ENCODE measurements at regions not wholly inside any gene's neighbourhood (a gene's known extent, or its start where the extent isn't known, plus 50 kb on each side); places are given as distances from the start of the nearest gene placed in this dataset.

DNA sequence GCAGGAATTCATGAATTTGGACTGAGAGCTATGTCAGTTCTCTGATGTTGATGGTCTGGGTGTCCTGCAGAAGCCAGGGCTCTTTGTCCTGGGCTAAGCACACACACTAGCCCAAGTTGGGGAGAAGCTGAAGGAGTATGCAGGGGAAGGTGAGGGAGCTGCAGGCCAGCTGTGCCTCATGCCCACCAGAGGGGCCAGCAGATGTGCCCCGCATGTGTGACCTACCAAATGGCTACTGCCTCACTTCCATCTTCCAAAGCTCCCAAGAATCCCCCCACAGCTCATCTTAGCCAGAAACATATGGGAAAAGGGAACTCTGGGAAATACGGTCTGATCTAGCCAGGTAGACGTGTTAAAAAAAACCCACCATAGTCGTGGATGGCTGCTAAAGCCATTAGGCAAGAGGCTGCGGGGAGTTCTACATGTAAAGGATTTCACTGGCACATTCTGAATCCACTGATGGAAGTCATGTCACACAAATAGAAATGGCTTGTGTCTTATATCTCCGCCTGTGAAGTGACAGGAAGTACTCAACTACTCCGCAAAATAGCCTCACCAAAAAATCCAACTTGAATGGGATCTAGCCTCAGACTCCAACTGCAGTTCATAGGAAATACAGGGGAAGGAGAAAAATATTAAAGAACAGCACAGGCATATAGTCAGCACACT lies 96.3 kb upstream of the CLMP start:
- Mint-ChIP-seq H3K36me3 (ENCODE audit: low read depth) (no peaks in the 10 kb centered on the region), H3K4me1 (peaks cover 5% of the 10 kb centered on the region; the same call in 2 of the 3 replicates), H3K27me3 (ENCODE audit: insufficient read depth, low read depth, poor library complexity) (peaks cover 1% of the 10 kb centered on the region), H3K27ac (no peak overlapping the region), H3K4me3 (no peak overlapping the region), H3K9me3 (no peaks in the 10 kb centered on the region)
- ATAC-seq (no peak), DNase-seq (ENCODE audit: low spot score) (no peak)
- H3K4me3 ChIP-seq: no peak overlapping the region
- H3K36me3 ChIP-seq (ENCODE audit: insufficient read depth): no peaks in the 10 kb centered on the region
- H3K9me2 ChIP-seq (ENCODE audit: insufficient read depth): no peaks in the 10 kb centered on the region
- H2AFZ ChIP-seq: peak overlapping the region; percentile 66; the same call in 1 of the 2 replicates
- H3K27me3 ChIP-seq (ENCODE audit: insufficient read depth): no peaks in the 10 kb centered on the region
- H3K4me2 ChIP-seq: no peak overlapping the region
- H3F3A ChIP-seq (replicated peaks; ENCODE audit: low read depth): no peaks in the 10 kb centered on the region
- H4K20me1 ChIP-seq (replicated peaks; ENCODE audit: insufficient read depth): no peaks in the 10 kb centered on the region
- no peak for TF ChIP-seq NANOG (IDR thresholded peaks at IDR 0.05; ENCODE audit: borderline replicate concordance)
- no peak overlapping the region for H3K27ac ChIP-seq (ENCODE audit: low read depth)
- no peaks in the 10 kb centered on the region for H3K79me2 ChIP-seq (replicated peaks; ENCODE audit: insufficient read depth)
- no peaks in the 10 kb centered on the region for H3K4me1 ChIP-seq (ENCODE audit: insufficient read depth)

DNA sequence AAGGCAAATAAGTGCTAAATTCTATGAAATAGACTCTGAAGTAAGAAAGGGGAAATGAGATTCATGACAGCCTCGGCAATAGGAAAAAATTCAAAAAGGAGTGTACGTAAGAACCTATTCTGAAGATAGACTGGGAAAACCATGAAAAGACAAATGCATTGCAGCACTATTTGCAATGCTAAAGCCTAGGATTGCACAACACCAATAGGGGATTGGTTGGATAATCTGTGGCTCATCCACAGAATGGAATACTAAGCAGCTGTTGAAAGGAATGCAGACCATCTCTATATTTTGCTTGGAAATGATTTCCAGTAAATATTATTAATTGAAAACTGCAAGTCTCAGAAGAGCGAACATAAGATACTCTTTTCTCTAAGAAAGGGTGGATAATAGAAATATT lies 91.7 kb upstream of the CLMP start:
- Histone ChIP-seq H3K27me3 (ENCODE audit: insufficient read depth) (no peaks in the 10 kb centered on the region), H3K36me3 (ENCODE audit: insufficient read depth) (no peaks in the 10 kb centered on the region), H3K9me2 (ENCODE audit: insufficient read depth) (no peaks in the 10 kb centered on the region), H3K27ac (ENCODE audit: low read depth) (no peak overlapping the region), H3K4me1 (ENCODE audit: insufficient read depth) (no peaks in the 10 kb centered on the region), H4K20me1 (replicated peaks; ENCODE audit: insufficient read depth) (no peaks in the 10 kb centered on the region), H3K4me3 (no peak overlapping the region), H3K4me2 (no peak overlapping the region), H3K79me2 (replicated peaks; ENCODE audit: insufficient read depth) (no peaks in the 10 kb centered on the region), H2AFZ (no peak overlapping the region), H3F3A (replicated peaks; ENCODE audit: low read depth) (no peaks in the 10 kb centered on the region)
- Mint-ChIP-seq H3K4me3 (no peak overlapping the region), H3K9me3 (no peaks in the 10 kb centered on the region), H3K36me3 (ENCODE audit: low read depth) (no peaks in the 10 kb centered on the region), H3K27me3 (ENCODE audit: insufficient read depth, low read depth, poor library complexity) (peaks cover 1% of the 10 kb centered on the region), H3K27ac (no peak overlapping the region), H3K4me1 (peaks cover 5% of the 10 kb centered on the region; the same call in 2 of the 3 replicates)
- ATAC-seq: no peak
- DNase-seq (ENCODE audit: low spot score): no peak
- no peak for TF ChIP-seq ZNF331 (CRISPR knock-in tag; IDR thresholded peaks at IDR 0.05; ENCODE audit: low read depth)
- TF ChIP-seq, protein P1, sequence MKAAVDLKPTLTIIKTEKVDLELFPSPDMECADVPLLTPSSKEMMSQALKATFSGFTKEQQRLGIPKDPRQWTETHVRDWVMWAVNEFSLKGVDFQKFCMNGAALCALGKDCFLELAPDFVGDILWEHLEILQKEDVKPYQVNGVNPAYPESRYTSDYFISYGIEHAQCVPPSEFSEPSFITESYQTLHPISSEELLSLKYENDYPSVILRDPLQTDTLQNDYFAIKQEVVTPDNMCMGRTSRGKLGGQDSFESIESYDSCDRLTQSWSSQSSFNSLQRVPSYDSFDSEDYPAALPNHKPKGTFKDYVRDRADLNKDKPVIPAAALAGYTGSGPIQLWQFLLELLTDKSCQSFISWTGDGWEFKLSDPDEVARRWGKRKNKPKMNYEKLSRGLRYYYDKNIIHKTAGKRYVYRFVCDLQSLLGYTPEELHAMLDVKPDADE (IDR thresholded peaks at IDR 0.05): no peak
- TF ChIP-seq JUNB (IDR thresholded peaks at IDR 0.05; ENCODE audit: unreplicated experiment): no peak
- no peak for TF ChIP-seq EZH2 (IDR thresholded peaks at IDR 0.05; ENCODE audit: low read depth, unreplicated experiment)
- no peak for TF ChIP-seq CREB1 (CRISPR knock-in tag; IDR thresholded peaks at IDR 0.05; ENCODE audit: low read depth)
- TF ChIP-seq, protein P2, sequence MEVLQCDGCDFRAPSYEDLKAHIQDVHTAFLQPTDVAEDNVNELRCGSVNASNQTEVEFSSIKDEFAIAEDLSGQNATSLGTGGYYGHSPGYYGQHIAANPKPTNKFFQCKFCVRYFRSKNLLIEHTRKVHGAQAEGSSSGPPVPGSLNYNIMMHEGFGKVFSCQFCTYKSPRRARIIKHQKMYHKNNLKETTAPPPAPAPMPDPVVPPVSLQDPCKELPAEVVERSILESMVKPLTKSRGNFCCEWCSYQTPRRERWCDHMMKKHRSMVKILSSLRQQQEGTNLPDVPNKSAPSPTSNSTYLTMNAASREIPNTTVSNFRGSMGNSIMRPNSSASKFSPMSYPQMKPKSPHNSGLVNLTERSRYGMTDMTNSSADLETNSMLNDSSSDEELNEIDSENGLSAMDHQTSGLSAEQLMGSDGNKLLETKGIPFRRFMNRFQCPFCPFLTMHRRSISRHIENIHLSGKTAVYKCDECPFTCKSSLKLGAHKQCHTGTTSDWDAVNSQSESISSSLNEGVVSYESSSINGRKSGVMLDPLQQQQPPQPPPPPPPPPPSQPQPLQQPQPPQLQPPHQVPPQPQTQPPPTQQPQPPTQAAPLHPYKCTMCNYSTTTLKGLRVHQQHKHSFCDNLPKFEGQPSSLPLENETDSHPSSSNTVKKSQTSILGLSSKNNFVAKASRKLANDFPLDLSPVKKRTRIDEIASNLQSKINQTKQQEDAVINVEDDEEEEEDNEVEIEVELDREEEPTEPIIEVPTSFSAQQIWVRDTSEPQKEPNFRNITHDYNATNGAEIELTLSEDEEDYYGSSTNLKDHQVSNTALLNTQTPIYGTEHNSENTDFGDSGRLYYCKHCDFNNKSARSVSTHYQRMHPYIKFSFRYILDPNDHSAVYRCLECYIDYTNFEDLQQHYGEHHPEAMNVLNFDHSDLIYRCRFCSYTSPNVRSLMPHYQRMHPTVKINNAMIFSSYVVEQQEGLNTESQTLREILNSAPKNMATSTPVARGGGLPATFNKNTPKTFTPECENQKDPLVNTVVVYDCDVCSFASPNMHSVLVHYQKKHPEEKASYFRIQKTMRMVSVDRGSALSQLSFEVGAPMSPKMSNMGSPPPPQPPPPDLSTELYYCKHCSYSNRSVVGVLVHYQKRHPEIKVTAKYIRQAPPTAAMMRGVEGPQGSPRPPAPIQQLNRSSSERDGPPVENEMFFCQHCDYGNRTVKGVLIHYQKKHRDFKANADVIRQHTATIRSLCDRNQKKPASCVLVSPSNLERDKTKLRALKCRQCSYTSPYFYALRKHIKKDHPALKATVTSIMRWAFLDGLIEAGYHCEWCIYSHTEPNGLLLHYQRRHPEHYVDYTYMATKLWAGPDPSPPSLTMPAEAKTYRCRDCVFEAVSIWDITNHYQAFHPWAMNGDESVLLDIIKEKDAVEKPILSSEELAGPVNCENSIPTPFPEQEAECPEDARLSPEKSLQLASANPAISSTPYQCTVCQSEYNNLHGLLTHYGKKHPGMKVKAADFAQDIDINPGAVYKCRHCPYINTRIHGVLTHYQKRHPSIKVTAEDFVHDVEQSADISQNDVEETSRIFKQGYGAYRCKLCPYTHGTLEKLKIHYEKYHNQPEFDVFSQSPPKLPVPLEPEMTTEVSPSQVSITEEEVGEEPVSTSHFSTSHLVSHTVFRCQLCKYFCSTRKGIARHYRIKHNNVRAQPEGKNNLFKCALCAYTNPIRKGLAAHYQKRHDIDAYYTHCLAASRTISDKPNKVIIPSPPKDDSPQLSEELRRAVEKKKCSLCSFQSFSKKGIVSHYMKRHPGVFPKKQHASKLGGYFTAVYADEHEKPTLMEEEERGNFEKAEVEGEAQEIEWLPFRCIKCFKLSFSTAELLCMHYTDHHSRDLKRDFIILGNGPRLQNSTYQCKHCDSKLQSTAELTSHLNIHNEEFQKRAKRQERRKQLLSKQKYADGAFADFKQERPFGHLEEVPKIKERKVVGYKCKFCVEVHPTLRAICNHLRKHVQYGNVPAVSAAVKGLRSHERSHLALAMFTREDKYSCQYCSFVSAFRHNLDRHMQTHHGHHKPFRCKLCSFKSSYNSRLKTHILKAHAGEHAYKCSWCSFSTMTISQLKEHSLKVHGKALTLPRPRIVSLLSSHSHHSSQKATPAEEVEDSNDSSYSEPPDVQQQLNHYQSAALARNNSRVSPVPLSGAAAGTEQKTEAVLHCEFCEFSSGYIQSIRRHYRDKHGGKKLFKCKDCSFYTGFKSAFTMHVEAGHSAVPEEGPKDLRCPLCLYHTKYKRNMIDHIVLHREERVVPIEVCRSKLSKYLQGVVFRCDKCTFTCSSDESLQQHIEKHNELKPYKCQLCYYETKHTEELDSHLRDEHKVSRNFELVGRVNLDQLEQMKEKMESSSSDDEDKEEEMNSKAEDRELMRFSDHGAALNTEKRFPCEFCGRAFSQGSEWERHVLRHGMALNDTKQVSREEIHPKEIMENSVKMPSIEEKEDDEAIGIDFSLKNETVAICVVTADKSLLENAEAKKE (CRISPR knock-in tag; IDR thresholded peaks at IDR 0.05): no peak
- TF ChIP-seq, protein P3, sequence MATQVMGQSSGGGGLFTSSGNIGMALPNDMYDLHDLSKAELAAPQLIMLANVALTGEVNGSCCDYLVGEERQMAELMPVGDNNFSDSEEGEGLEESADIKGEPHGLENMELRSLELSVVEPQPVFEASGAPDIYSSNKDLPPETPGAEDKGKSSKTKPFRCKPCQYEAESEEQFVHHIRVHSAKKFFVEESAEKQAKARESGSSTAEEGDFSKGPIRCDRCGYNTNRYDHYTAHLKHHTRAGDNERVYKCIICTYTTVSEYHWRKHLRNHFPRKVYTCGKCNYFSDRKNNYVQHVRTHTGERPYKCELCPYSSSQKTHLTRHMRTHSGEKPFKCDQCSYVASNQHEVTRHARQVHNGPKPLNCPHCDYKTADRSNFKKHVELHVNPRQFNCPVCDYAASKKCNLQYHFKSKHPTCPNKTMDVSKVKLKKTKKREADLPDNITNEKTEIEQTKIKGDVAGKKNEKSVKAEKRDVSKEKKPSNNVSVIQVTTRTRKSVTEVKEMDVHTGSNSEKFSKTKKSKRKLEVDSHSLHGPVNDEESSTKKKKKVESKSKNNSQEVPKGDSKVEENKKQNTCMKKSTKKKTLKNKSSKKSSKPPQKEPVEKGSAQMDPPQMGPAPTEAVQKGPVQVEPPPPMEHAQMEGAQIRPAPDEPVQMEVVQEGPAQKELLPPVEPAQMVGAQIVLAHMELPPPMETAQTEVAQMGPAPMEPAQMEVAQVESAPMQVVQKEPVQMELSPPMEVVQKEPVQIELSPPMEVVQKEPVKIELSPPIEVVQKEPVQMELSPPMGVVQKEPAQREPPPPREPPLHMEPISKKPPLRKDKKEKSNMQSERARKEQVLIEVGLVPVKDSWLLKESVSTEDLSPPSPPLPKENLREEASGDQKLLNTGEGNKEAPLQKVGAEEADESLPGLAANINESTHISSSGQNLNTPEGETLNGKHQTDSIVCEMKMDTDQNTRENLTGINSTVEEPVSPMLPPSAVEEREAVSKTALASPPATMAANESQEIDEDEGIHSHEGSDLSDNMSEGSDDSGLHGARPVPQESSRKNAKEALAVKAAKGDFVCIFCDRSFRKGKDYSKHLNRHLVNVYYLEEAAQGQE (IDR thresholded peaks at IDR 0.05; ENCODE audit: unreplicated experiment): no peak
- no peak for TF ChIP-seq POLR2AphosphoS5 (IDR thresholded peaks at IDR 0.05; ENCODE audit: low read depth)
- TF ChIP-seq EZH2phosphoT487 (IDR thresholded peaks at IDR 0.05; ENCODE audit: unreplicated experiment): no peak
- no peak for TF ChIP-seq STAT1 (IDR thresholded peaks at IDR 0.05; ENCODE audit: unreplicated experiment)
- TF ChIP-seq ZNF114 (CRISPR knock-in tag; IDR thresholded peaks at IDR 0.05): no peak
